ENCODE measurements at regions not wholly inside any gene's neighbourhood (a gene's known extent, or its start where the extent isn't known, plus 50 kb on each side); places are given as distances from the start of the nearest gene placed in this dataset.

GRCh38 chr16:86960266-86960665 lies 356.9 kb downstream of the C16orf95 start:
- Histone ChIP-seq H3K27ac (ENCODE audit: low read depth in 1 of 2, low read length in 2 of 2) (no peak overlapping the region), H3K9ac (ENCODE audit: low read depth in 1 of 2, low read length in 2 of 2) (no peak overlapping the region), H3K9me3 (ENCODE audit: control insufficient read depth in 4 of 4, low read length in 3 of 4) (no peaks in the 10 kb centered on the region), H3K27me3 (ENCODE audit: control insufficient read depth in 4 of 4, insufficient read depth in 4 of 4, low read length in 3 of 4) (peaks cover 0 to 6% (median under 1%) of the 10 kb centered on the region in 4 donors), H3K4me3 (ENCODE audit: low read depth in 1 of 3, low read length in 3 of 3) (no peak overlapping the region), H3K4me1 (ENCODE audit: control insufficient read depth in 4 of 4, insufficient read depth in 4 of 4, low read length in 3 of 4) (no peaks in the 10 kb centered on the region), H3K36me3 (ENCODE audit: control insufficient read depth in 4 of 4, insufficient read depth in 3 of 4, low read depth in 1 of 4, low read length in 3 of 4) (no peaks in the 10 kb centered on the region)
- TF ChIP-seq REST (IDR thresholded peaks at IDR 0.05) (no peak), RXRA (IDR thresholded peaks at IDR 0.05) (no peak), MAX (IDR thresholded peaks at IDR 0.05) (no peak), YY1 (IDR thresholded peaks at IDR 0.05) (no peak), TAF1 (conservative IDR thresholded peaks at IDR 0.05) (no peak), CTCF (IDR thresholded peaks at IDR 0.05; ENCODE audit: low read depth, low read length, missing input control) (no peak), GABPA (IDR thresholded peaks at IDR 0.05 in 1 of 2, conservative IDR thresholded peaks at IDR 0.05 in 1 of 2) (no peak), EGR1 (IDR thresholded peaks at IDR 0.05; ENCODE audit: low read depth in 2 of 2) (no peak), HNF4A (conservative IDR thresholded peaks at IDR 0.05) (no peak), ZBTB33 (IDR thresholded peaks at IDR 0.05) (no peak), FOXA2 (IDR thresholded peaks at IDR 0.05) (no peak), HNF4G (IDR thresholded peaks at IDR 0.05) (no peak), RAD21 (IDR thresholded peaks at IDR 0.05) (no peak)
- TF ChIP-seq, protein P1, sequence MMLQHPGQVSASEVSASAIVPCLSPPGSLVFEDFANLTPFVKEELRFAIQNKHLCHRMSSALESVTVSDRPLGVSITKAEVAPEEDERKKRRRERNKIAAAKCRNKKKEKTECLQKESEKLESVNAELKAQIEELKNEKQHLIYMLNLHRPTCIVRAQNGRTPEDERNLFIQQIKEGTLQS (IDR thresholded peaks at IDR 0.05) = no peak
- 59% methylated on average over 10 of the region's 10 CpGs for WGBS
- DNase-seq (ENCODE audit: low spot score) = no peak

GRCh38 chr16:86961171-86961601 lies 356.0 kb downstream of the C16orf95 start:
- no peaks in the 10 kb centered on the region for H3K4me1 ChIP-seq (ENCODE audit: control insufficient read depth in 4 of 4, insufficient read depth in 4 of 4, low read length in 3 of 4)
- TF ChIP-seq CTCF (IDR thresholded peaks at IDR 0.05; ENCODE audit: low read depth, low read length, missing input control) (no peak), NR2F2 (IDR thresholded peaks at IDR 0.05) (no peak)
- TF ChIP-seq, protein P1 (IDR thresholded peaks at IDR 0.05) = no peak
- H3K36me3 ChIP-seq (ENCODE audit: control insufficient read depth in 4 of 4, insufficient read depth in 3 of 4, low read depth in 1 of 4, low read length in 3 of 4) = no peaks in the 10 kb centered on the region
- no peak for DNase-seq (ENCODE audit: low spot score)
- H3K9me3 ChIP-seq (ENCODE audit: control insufficient read depth in 4 of 4, low read length in 3 of 4) = no peaks in the 10 kb centered on the region
- no peak overlapping the region for H3K9ac ChIP-seq (ENCODE audit: low read depth in 1 of 2, low read length in 2 of 2)
- 76% methylated on average over 17 of the region's 17 CpGs for WGBS
- no peak overlapping the region for H3K27ac ChIP-seq (ENCODE audit: low read depth in 1 of 2, low read length in 2 of 2)
- H3K4me3 ChIP-seq (ENCODE audit: low read depth in 1 of 3, low read length in 3 of 3) = no peak overlapping the region
- peaks cover 0 to 6% (median under 1%) of the 10 kb centered on the region in 4 donors for H3K27me3 ChIP-seq (ENCODE audit: control insufficient read depth in 4 of 4, insufficient read depth in 4 of 4, low read length in 3 of 4)

Data from liver (tissue), 8 donors.